ENCODE measurements at regions not wholly inside any gene's neighbourhood (a gene's known extent, or its start where the extent isn't known, plus 50 kb on each side); places are given as distances from the start of the nearest gene placed in this dataset.
A peak's percentile ranks its signal among the peaks of the same experiment; 100 is the strongest.
"Not testable (repeated sequence)": the region's sequence is repeated elsewhere in the genome, so short reads cannot be mapped to it uniquely, and the experiment has no call there.

DNA sequence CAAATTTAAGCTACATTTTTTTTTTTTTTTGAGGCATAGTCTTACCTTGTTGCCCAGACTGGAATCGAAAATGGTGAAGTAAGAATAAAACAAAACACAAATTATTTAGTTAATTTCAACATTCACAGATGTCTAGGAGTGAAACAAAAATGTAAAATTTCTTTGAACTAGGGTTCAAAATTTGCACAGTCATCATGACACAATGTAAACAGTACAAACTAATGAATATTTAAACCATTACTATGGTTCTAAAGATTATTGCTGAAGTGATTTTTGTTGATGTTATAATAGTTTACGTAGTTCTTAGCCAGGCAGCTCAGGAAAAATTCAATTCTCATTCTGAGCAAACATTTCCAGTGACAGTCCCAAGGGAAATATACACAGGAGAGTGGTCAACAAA lies 633.1 kb downstream of the GRXCR1 start:
- no peaks in the 10 kb centered on the region for H3K4me1 Mint-ChIP-seq
- ATAC-seq, result no peak
- H3K4me3 Mint-ChIP-seq, result no peak overlapping the region
- H3K27ac Mint-ChIP-seq, result no peak overlapping the region
- no peaks in the 10 kb centered on the region for H3K27me3 Mint-ChIP-seq
- H3K36me3 Mint-ChIP-seq, result no peaks in the 10 kb centered on the region
- H3K9me3 Mint-ChIP-seq, result no peaks in the 10 kb centered on the region

DNA sequence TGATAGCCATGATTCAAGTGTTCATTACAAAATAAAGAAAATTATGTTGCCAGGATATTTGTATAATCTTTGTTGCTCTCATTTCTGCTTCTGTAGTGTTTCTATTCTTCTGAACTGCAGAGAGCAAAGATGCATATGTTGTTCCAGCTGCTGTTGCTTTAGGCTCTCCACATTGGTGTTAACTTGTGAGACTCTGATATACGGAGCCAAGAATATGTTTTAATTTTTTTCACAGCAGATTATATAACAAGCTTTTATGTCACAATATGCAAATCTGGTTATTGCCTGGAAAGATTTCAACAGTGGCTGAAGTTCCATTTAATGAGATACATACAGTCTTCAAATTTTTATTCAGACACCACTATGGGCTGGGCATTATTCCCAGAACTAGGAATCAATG lies 655.0 kb downstream of the GRXCR1 start:
- peaks cover 7% of the 10 kb centered on the region for H3K9me3 Mint-ChIP-seq
- ATAC-seq, result no peak
- H3K36me3 Mint-ChIP-seq, result no peaks in the 10 kb centered on the region
- no peaks in the 10 kb centered on the region for H3K27me3 Mint-ChIP-seq
- no peak overlapping the region for H3K27ac Mint-ChIP-seq
- no peak overlapping the region for H3K4me3 Mint-ChIP-seq
- H3K4me1 Mint-ChIP-seq, result no peaks in the 10 kb centered on the region

DNA sequence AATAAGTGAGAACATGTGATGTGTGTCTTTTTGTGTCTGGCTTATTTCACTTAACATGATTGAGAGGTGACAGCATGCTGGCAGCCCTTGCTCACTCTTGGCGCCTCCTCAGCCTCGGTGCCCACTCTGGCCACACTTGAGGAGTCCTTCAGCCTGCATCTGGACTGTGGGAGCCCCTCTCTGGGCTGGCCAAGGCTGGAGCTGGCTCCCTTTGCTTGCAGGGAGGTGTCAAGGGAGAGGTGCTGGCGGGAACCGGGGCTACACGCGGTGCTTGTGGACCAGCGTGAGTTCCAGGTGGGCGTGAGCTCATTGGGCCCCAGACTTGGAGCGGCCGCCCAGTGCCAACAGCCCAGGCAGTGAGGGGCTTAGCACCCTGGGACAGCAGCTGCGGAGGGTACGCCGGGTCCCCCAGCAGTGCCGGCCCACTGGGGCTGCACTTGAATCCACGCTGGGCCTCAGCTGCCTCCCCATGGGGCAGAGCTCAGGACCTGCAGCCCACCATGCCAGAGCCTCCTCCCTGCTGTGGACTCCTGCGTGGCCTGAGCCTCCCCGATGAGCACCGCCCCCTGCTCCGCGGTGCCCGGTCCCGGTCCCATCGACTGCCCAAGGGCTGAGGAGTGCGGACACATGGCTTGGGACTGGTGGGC lies 658.6 kb downstream of the GRXCR1 start:
- Mint-ChIP-seq H3K4me3 (no peak overlapping the region), H3K36me3 (no peaks in the 10 kb centered on the region), H3K27me3 (no peaks in the 10 kb centered on the region), H3K9me3 (peaks cover 18% of the 10 kb centered on the region), H3K27ac (no peak overlapping the region), H3K4me1 (peaks cover 2% of the 10 kb centered on the region)
- ATAC-seq, result no peak

DNA sequence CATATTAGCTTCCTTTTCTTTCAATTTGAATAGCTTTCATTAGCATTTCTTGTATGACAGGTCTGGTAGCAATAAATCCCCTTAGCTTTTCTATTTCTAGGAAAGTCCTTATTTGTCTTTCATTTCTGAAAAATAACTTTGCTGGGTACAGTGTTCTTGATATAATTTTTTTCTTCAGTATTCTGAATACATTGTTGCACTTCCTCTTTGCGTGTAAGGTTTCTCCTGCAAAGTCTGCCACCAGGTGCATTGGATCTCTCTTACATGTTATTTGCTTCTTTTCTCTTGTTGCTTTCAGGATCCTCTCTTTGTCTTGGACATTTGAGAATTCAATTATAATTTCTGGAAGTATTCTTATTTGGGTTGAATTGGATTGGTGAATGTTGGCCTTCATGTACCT lies 663.7 kb downstream of the GRXCR1 start:
- H3K27ac Mint-ChIP-seq, result no peak overlapping the region
- no peak overlapping the region for H3K4me3 Mint-ChIP-seq
- no peaks in the 10 kb centered on the region for H3K36me3 Mint-ChIP-seq
- peaks cover 15% of the 10 kb centered on the region for H3K9me3 Mint-ChIP-seq
- peaks cover 10% of the 10 kb centered on the region for H3K4me1 Mint-ChIP-seq
- no peaks in the 10 kb centered on the region for H3K27me3 Mint-ChIP-seq
- no peak for ATAC-seq

DNA sequence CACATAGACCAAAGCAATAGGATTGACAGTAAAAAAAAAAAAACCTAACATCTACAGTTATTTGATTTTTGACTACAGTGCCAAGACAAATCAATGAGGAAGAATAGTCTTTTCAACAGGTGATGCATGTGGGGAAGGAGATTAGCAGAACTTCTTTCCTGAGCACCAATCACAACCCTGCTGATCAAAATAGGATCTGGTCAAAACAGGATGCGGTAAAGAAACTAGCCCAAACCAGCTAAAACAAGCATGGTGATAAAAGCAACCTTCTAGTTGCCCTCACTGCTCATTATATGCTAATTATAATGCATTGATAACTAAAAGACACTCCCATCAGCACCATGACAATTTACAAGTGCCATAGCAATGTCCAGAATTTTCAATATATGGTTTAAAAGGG lies 667.5 kb downstream of the GRXCR1 start:
- no peaks in the 10 kb centered on the region for H3K36me3 Mint-ChIP-seq
- ATAC-seq, result no peak
- no peaks in the 10 kb centered on the region for H3K27me3 Mint-ChIP-seq
- H3K27ac Mint-ChIP-seq, result no peak overlapping the region
- no peak overlapping the region for H3K4me3 Mint-ChIP-seq
- no peaks in the 10 kb centered on the region for H3K9me3 Mint-ChIP-seq
- peaks cover 10% of the 10 kb centered on the region for H3K4me1 Mint-ChIP-seq

DNA sequence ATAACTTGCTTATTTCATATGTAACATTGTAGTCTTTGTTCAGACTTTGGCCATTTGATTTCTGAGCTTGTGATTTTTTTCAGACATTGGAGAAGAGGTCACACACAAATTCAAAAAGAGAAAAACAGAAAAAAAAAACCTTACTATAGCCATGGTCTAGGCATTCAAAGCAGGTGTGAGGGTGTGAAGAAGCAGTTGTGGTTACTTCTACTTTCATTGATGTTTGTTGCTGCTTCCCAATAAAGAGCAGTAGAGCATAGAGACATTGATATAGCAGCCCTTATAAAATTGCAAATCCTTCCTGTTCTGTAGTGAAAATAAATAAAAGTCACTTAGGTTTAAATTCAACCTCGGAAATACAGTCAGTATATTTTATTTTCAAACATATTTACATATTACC lies 671.6 kb downstream of the GRXCR1 start:
- Mint-ChIP-seq H3K27ac (no peak overlapping the region), H3K4me1 (no peaks in the 10 kb centered on the region), H3K27me3 (no peaks in the 10 kb centered on the region), H3K36me3 (no peaks in the 10 kb centered on the region), H3K9me3 (no peaks in the 10 kb centered on the region), H3K4me3 (no peak overlapping the region)
- ATAC-seq, result no peak

DNA sequence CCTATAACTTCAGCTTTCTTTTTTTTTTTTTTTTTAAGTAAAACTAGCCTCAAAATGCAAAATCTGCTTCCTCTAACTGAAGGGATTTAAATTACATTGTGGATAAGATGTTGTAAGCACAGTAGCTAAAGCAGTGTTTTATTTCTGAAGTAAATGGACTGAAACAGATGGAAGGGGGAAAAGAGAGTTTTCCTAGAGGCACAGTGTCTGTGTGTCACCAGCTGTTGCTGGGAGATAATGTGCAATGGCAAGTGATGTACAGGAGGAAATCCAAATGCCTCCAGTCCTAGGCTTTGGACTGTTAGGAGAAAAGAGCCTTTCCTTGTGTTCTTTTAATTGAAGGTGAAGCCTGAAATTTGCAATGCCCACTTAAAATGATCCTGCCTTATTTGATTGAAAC lies 672.1 kb downstream of the GRXCR1 start:
- no peaks in the 10 kb centered on the region for H3K27me3 Mint-ChIP-seq
- no peaks in the 10 kb centered on the region for H3K4me1 Mint-ChIP-seq
- no peaks in the 10 kb centered on the region for H3K36me3 Mint-ChIP-seq
- ATAC-seq, result no peak
- H3K27ac Mint-ChIP-seq, result no peak overlapping the region
- no peaks in the 10 kb centered on the region for H3K9me3 Mint-ChIP-seq
- H3K4me3 Mint-ChIP-seq, result no peak overlapping the region

DNA sequence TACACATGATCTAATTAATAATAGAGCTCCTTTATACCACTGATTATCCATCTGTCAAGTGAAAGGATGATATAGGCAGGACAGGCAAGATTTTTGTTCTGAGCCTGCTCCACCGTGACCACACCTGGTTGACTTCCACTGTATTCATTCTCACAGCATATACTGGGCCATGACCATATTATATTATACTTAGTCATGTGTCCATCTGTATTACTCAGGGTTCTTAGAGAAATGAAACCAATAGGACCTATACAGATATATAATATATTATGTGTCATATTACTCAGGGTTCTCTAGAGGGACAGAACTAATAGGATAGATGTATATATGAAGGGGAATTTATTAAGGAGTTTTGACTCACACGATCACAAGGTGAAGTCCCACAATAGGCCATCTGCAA lies 675.1 kb downstream of the GRXCR1 start:
- Mint-ChIP-seq H3K4me1 (no peaks in the 10 kb centered on the region), H3K9me3 (no peaks in the 10 kb centered on the region), H3K27ac (no peak overlapping the region), H3K4me3 (no peak overlapping the region), H3K27me3 (no peaks in the 10 kb centered on the region), H3K36me3 (no peaks in the 10 kb centered on the region)
- no peak for ATAC-seq

DNA sequence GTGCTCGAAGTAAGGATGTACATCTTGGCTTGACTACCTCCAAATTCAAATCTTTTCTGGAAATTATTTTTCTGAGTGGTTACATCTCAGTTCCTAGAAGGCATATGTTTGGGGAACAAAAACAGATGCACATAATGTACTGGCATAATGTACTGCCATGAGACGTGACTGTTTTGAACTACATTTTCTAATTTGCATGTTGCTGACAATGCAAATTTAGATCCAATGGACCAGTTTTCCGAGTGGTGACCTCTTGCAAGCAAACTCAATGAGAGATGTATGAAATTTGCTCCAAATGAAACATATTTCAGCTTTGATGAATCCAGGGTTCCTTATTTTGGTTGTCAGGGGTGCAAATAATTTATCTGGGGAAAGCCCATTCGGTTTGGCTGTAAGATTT lies 694.3 kb downstream of the GRXCR1 start:
- Mint-ChIP-seq H3K27me3 (no peaks in the 10 kb centered on the region), H3K36me3 (no peaks in the 10 kb centered on the region), H3K4me3 (no peak overlapping the region), H3K27ac (no peak overlapping the region), H3K4me1 (no peaks in the 10 kb centered on the region), H3K9me3 (peaks cover 3% of the 10 kb centered on the region)
- no peak for ATAC-seq

DNA sequence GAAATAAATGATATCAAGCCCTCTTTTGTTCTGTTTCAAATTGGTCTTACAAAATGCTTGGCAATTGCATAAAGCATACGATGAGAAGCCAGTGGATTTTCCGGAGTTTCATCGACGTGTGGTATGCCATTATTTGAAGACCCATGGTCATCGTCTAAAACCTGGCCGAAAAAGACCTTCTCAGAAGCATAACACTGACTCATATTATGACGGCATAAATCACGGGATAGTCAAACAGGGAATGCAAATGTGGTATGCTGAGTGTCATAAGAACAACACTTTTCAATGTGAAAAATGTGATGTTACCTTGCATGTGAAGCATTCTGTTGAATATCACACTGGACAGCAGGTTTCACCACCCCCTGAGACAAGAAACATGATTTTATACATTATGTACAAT lies 695.2 kb downstream of the GRXCR1 start:
- Mint-ChIP-seq H3K36me3 (no peaks in the 10 kb centered on the region), H3K4me1 (no peaks in the 10 kb centered on the region), H3K27me3 (no peaks in the 10 kb centered on the region), H3K27ac (no peak overlapping the region), H3K9me3 (peaks cover 3% of the 10 kb centered on the region), H3K4me3 (no peak overlapping the region)
- no peak for ATAC-seq

DNA sequence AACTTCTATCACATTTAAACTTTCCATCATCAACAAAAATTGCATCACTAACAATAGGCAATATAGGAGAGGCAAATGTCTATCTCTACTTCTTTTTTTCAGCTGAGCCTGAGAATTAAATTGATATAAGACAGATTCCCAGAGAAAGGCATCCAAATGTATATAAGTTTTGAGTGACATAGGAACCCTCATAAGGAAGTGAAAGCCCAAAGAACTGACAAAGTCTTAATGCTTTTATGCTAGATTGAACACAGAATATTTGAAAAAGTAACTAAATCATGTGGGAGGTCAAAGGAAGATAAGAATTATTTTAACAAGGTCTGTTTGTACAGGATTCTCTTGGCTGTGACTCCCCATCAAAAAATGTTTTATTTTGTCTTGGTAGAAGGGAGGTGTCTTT lies 714.9 kb downstream of the GRXCR1 start:
- Mint-ChIP-seq H3K27ac (peak overlapping the region; percentile 8), H3K9me3 (peaks cover 6% of the 10 kb centered on the region), H3K27me3 (no peaks in the 10 kb centered on the region), H3K4me1 (peaks cover 6% of the 10 kb centered on the region), H3K36me3 (no peaks in the 10 kb centered on the region), H3K4me3 (no peak overlapping the region)
- no peak for ATAC-seq

DNA sequence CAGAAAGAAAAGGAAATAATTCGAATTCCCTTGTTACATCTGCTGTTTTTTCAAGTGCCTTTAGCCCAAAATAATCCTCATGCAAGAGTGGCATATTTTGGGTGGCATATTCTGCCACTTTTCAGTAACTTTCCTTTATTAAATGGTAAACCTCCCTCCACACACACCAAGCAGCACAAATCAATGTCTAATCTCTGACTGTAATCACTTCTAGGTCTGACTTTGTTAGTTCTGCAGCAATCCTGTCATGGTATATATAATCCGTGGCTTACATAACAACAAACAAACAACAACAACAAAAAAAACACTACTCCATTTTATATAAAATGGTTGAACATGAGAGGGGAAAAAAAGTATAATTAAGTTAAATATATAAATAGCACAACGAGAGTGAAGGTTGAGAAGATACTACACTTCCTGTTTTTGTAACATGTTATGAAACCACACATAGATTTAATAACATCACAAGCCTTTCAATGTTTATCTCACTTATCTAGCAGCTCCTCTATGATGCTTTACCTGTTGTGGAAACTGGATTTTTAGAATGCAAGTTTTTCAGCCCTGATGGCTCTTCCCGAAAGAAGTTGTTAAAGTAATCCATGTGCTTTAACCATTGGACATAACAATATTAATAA lies 715.4 kb downstream of the GRXCR1 start:
- H3K4me3 Mint-ChIP-seq, result no peak overlapping the region
- H3K27ac Mint-ChIP-seq, result peak overlapping the region; percentile 8
- H3K4me1 Mint-ChIP-seq, result peaks cover 6% of the 10 kb centered on the region
- ATAC-seq, result no peak
- H3K36me3 Mint-ChIP-seq, result no peaks in the 10 kb centered on the region
- H3K27me3 Mint-ChIP-seq, result no peaks in the 10 kb centered on the region
- H3K9me3 Mint-ChIP-seq, result peaks cover 6% of the 10 kb centered on the region

DNA sequence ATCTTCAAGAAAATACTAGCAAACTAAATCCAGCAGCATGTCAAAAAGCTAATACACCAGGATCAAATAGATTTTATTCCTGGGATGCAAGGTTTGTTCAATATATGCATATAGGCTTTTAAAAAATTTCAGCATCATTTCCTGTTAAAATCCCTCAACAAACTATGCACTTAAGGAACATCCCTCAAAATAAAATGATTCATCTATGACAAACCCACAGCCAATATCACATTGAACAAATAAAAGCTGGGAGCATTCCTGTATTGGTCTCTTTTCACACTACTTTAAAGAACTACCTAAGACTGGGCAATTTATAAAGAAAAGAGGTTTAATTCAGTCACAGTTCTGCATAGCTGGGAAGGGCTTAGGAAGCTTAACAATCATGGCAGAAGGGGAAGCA lies 726.7 kb downstream of the GRXCR1 start:
- Mint-ChIP-seq H3K27me3 (no peaks in the 10 kb centered on the region), H3K4me1 (no peaks in the 10 kb centered on the region), H3K27ac (no peak overlapping the region), H3K4me3 (no peak overlapping the region), H3K9me3 (peaks cover 12% of the 10 kb centered on the region), H3K36me3 (no peaks in the 10 kb centered on the region)
- ATAC-seq, result no peak

DNA sequence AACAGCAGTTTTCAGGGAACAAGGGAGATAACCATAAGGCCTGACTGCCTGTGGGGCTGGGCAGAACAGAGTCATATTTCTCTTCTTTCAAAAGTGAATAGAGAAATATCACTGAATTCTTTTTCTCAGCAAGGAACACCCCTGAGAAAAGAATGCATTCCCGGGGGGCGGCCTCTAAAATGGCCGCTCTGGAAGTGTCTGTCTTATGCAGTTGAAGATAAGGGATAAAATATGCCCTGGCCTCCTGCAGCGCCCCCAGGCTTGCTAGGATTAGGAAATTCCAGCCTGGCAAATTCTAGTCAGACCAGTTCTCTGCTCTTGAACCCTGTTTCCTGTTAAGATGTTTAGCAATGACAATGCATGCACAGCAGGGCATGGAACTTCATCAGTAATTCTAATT lies 745.4 kb downstream of the GRXCR1 start:
- not testable (repeated sequence) for H3K36me3 Mint-ChIP-seq, H3K4me1 Mint-ChIP-seq, H3K27ac Mint-ChIP-seq, H3K4me3 Mint-ChIP-seq, H3K27me3 Mint-ChIP-seq, ATAC-seq
- H3K9me3 Mint-ChIP-seq, result peaks cover 20% of the 10 kb centered on the region

DNA sequence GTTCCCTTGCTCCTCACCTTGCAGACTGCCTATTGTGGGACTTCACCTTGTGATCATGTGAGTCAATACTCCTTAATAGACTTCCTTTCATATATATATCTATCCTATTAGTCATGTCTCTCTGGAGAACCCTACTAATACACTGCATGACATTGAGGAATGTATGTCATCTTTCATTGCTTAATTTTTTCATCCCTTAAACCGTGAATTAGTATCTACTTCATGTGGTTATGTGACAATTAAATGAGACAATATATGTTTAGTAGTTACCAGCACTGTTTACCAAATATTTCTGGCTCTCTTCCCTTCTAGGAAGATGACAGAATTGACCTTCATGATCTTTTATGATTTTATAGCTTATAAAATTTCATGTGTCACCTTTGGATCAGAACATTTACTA lies 759.5 kb downstream of the GRXCR1 start:
- peaks cover 2% of the 10 kb centered on the region for H3K9me3 Mint-ChIP-seq
- ATAC-seq, result no peak
- no peaks in the 10 kb centered on the region for H3K27me3 Mint-ChIP-seq
- no peak overlapping the region for H3K4me3 Mint-ChIP-seq
- no peaks in the 10 kb centered on the region for H3K36me3 Mint-ChIP-seq
- H3K27ac Mint-ChIP-seq, result no peak overlapping the region
- no peaks in the 10 kb centered on the region for H3K4me1 Mint-ChIP-seq

DNA sequence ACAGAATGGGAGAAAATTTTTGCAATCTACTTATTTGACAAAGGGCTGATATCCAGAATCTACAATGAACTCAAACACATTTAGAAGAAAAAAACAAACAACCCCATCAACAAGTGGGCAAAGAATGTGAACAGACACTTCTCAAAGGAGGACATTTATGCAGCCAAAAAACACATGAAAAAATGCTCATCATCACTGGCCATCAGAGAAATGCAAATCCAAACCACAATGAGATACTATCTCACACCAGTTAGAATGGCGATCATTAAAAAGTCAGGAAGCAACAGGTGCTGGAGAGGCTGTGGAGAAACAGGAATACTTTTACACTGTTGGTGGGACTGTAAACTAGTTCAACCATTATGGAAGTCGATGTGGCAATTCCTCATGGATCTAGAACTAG lies 767.0 kb downstream of the GRXCR1 start:
- H3K9me3 Mint-ChIP-seq, H3K4me3 Mint-ChIP-seq, ATAC-seq, H3K27ac Mint-ChIP-seq, H3K27me3 Mint-ChIP-seq, H3K4me1 Mint-ChIP-seq, H3K36me3 Mint-ChIP-seq: not testable (repeated sequence)
